GM21423 (cell line): ENCODE measurements at regions not wholly inside any gene's neighbourhood (a gene's known extent, or its start where the extent isn't known, plus 50 kb on each side); places are given as distances from the start of the nearest gene placed in this dataset.

Experiments used
- ATAC-seq: cut with Tn5 transposase; IDR thresholded peaks from one replicate; pipeline ENCODE4 v1.9.1; 2021; ENCODE audit warnings: mild to moderate bottlenecking, moderate library complexity; ENCODE audit not compliant: unreplicated experiment

- no peak for ATAC-seq
These were observed 74.0 kb upstream of the TEX51 start for GRCh38 chr2:126824663-126825062.

GRCh38 chr2:126825316-126825715 is 73.4 kb upstream of the TEX51 start:
- no peak for ATAC-seq

GRCh38 chr2:126826491-126826890 is 72.2 kb upstream of the TEX51 start:
- ATAC-seq, result no peak

- no peak for ATAC-seq
These were observed 71.3 kb upstream of the TEX51 start for GRCh38 chr2:126827371-126827770.

GRCh38 chr2:126828051-126828450 is 70.6 kb upstream of the TEX51 start:
- ATAC-seq, result no peak

- no peak for ATAC-seq
These were observed 70.2 kb upstream of the TEX51 start for GRCh38 chr2:126828491-126828890.

- ATAC-seq, result no peak
These were observed 67.3 kb upstream of the TEX51 start for GRCh38 chr2:126831234-126832005.

GRCh38 chr2:126832014-126832413 is 66.7 kb upstream of the TEX51 start:
- ATAC-seq, result no peak

- ATAC-seq, result no peak
These were observed 65.9 kb upstream of the TEX51 start for GRCh38 chr2:126832757-126833156.

GRCh38 chr2:126834006-126834659 is 64.6 kb upstream of the TEX51 start:
- no peak for ATAC-seq

- ATAC-seq, result no peak
These were observed 63.4 kb upstream of the TEX51 start for GRCh38 chr2:126835261-126835660.

GRCh38 chr2:126835831-126836230 is 62.9 kb upstream of the TEX51 start:
- ATAC-seq, result no peak

GRCh38 chr2:126836761-126837679 is 61.7 kb upstream of the TEX51 start:
- no peak for ATAC-seq

GRCh38 chr2:126837966-126838715 is 60.5 kb upstream of the TEX51 start:
- ATAC-seq, result no peak

GRCh38 chr2:126838716-126838985 is 60.0 kb upstream of the TEX51 start:
- no peak for ATAC-seq

- ATAC-seq, result no peak
These were observed 58.9 kb upstream of the TEX51 start for GRCh38 chr2:126839796-126840195.

GRCh38 chr2:126843081-126843480 is 55.6 kb upstream of the TEX51 start:
- no peak for ATAC-seq

- ATAC-seq, result no peak
These were observed 52.4 kb upstream of the TEX51 start for GRCh38 chr2:126846241-126846640.
